Inferior parietal cortex (tissue), 1 donor: ENCODE measurements at regions not wholly inside any gene's neighbourhood (a gene's known extent, or its start where the extent isn't known, plus 50 kb on each side); places are given as distances from the start of the nearest gene placed in this dataset.
A peak's percentile ranks its signal among the peaks of the same experiment; 100 is the strongest.
"Not testable (repeated sequence)": the region's sequence is repeated elsewhere in the genome, so short reads cannot be mapped to it uniquely, and the experiment has no call there.

Source experiments
- DNase-seq: peaks from one replicate; pipeline ENCODE4 v3.0.0-alpha.2; 2016; ENCODE audit errors: extremely low spot score

DNA sequence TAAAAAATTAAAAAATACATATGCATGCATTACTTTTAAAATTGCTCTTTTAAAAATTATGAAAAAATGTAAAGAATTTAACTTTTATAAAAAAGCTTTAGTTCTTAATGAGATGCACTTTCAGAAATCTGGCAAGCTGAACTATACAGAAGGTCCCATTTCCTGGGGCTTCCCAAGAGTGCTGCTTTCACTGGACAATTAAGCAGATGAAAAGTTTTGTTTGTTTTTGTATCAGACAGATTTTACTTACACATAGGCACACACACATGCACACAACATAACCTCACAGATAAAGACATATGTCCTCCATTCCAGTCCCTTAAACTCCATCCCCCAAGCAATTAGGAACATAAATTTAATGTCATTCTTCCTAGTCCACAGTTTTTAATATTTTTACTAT lies 402.3 kb upstream of the ASIC2 start:
- DNase-seq: no peak

- no peak for DNase-seq
Observed at GRCh38 chr17:33696102-33696501, 403.0 kb upstream of the ASIC2 start.

- DNase-seq: no peak
Observed at GRCh38 chr17:33697557-33697956, 404.5 kb upstream of the ASIC2 start.

GRCh38 chr17:33701910-33702309 lies 408.8 kb upstream of the ASIC2 start:
- DNase-seq: no peak

DNA sequence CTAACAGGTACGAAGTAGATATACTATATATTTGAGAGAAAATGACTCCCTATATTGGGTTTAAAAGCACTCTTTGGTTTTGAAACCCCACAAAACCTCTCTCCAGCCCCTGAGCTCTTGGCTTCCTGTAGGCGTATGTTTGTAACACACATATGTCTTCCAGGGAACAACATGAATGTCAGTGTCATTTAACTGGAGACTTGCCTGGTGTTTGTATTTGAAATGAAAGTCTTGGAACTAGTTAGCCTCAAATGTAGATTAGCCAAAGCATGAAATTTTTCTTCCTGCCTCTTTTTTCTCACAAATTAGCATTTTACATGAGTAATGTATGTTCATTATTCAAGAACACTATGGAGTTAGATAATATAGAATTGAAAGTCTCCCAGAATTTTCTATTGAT lies 411.8 kb upstream of the ASIC2 start:
- DNase-seq: no peak

DNA sequence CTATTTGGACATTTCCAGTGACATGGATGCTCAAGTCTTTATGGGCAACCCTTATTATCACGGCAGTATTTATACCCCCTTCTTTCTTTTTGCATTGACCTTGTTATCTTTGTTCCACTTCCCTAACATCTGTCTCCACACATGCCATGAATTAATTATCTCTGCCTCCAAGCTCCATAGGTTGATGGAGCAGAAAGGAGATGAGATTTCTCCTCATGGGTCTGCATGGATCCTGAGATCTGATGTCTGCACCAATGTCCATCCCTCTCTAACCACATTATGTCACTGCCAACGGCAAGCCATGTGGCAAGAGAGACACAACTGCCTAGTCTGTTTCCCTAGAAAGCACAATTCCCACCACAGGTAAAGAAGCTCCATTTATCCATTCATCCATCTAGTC lies 416.8 kb upstream of the ASIC2 start:
- no peak for DNase-seq

GRCh38 chr17:33712120-33712519 lies 419.0 kb upstream of the ASIC2 start:
- no peak for DNase-seq

DNA sequence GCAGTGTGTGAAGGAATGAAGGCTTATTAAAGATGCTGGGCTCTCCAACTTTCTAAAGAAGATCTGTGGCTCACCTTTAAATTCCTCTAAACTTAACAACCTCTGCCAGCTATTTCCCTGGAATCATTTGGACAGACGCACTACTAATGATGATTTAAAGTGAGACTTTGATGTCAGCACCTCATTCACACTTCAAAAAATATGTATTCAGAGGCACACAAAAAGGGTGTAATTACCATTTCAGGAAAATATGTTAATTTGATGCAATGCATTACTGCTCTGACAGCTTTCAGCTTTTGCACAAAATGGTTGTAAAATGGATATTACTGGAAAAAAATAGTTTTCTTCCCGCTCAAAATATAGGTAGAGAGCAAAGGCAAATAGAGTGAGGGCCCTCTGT lies 423.9 kb upstream of the ASIC2 start:
- DNase-seq: no peak

GRCh38 chr17:33723736-33724135 lies 430.6 kb upstream of the ASIC2 start:
- DNase-seq: not testable (repeated sequence)

DNA sequence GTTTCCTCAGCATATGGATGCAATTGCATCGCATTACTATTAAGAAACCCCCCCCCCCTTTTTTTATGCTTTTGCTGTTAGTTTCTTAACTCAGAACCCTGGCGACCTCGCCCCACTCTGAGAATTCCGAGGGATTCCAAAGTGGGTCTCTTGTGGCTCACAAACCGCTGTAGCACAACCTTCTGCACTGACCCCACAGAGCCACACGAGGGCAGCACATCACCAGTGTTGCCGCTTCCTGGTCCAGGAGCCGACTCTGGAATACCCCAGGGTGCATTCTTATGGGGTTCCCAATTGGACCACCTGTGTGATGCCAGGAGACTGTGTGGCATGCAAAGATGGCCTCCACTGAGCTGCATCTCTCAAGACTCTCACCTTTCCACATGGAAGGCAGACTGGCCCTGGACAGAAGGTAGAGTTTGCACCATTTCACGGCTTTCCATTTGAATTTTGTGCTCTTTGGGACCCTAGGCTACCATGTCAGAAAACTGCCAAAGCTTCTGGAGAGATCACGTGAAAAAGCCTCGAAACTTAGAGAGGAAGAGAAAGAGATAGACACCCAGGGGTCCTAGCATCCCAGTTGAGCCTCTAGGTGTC lies 432.7 kb upstream of the ASIC2 start:
- DNase-seq: peak; percentile 7

- DNase-seq: no peak
Observed at GRCh38 chr17:33730131-33730530, 437.0 kb upstream of the ASIC2 start.

GRCh38 chr17:33732116-33732515 lies 439.0 kb upstream of the ASIC2 start:
- DNase-seq: no peak

DNA sequence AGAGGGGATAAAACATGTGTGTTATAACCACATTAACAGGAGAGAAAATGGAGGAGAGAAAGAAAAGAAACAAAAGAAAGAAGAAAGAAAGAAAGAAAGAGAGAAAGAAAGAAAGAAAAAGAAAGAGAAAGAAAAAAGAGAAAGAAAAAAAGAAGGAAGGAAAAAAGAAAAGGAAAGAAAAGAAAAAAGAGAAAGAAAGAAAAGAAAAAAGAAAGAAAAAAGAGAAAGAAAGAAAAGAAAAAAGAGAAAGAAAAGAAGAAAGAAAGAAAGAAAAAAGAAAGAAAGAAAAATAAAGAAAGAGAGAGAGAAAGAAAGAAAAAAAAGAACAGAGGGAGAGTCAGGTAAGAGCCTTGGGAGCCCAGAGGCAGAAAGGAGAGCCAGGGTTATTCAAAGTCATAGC lies 446.6 kb upstream of the ASIC2 start:
- DNase-seq: no peak

GRCh38 chr17:33745047-33745760 lies 452.1 kb upstream of the ASIC2 start:
- no peak for DNase-seq

- DNase-seq: no peak
Observed at GRCh38 chr17:33749171-33749570, 456.1 kb upstream of the ASIC2 start.

- DNase-seq: peak; percentile 87
Observed at GRCh38 chr17:33750943-33751701, 458.0 kb upstream of the ASIC2 start.

DNA sequence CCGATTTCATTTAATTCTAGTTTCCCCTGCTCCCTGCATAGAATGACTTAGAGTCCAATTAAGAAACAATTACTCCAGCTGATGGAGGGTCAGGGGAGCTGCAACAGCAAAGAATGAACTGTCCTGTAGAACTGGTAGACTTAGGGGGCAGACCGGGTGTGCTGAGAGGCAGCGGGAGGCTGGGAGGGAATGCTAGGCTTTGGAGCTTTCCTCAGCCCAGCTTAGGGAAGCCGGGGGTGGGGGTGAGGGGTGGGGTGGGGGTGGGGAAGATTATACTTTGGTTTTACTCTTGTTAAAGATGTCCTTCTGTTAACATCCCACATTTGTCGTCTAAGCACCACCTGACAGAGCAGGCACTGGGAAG lies 458.6 kb upstream of the ASIC2 start:
- no peak for DNase-seq

DNA sequence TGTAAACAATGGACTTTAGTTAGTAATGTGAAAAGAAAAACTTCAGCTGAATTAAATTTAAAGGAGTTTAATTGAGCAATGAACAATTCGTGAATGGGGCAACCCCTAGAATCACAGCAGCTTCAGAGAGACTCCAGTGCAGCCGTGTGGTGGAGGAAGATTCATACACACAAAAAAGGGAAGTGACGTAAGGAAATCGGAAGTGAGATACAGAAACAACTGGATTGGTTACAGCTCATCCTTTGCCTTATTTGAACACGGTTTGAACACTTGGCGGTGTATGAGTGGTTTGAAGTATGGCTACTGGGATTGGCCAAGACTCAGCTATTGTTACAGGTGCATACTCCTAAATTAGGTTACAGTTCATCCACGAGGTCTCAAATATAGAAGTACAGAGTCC lies 460.4 kb upstream of the ASIC2 start:
- DNase-seq: no peak

- no peak for DNase-seq
Observed at GRCh38 chr17:33756021-33756420, 462.9 kb upstream of the ASIC2 start.

DNA sequence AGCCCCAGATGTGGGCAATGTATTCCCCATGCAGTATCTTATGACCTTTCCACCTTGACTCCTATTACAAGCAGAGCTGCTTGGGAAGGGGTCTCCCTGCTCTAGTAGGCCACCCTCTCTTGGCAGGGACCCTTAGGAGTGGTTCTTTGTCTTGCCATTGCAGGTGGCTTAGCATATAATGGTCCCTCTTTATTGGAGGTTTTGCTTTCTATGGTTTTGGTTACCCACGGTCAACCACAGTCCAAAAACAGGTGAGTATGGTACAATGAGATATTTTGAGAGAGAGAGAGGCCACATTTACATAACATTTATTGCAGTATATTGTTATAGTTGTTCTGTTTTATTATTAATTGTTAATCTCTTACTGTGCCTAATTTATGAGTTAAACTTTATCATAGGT lies 472.8 kb upstream of the ASIC2 start:
- no peak for DNase-seq

GRCh38 chr17:33766721-33767120 lies 473.6 kb upstream of the ASIC2 start:
- no peak for DNase-seq

DNA sequence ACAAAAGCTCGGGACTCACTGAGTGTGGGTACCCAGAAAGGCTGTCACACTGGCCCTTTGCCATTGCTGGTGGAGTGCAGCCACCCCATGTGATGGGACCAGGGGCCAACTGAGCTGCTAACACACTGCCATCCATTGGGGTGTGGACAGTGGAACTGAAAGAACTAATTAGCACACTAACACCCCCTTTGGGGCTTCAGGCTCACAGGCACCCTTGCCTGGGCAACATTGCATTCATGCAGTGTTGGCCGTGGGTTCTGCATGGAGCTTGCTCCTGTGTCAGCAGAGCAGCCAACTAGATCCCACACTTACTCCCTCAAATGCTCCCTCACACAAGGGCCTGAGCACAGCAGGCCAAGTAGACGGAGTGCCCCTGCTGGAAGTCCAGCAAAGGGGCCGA lies 476.0 kb upstream of the ASIC2 start:
- DNase-seq: no peak

DNA sequence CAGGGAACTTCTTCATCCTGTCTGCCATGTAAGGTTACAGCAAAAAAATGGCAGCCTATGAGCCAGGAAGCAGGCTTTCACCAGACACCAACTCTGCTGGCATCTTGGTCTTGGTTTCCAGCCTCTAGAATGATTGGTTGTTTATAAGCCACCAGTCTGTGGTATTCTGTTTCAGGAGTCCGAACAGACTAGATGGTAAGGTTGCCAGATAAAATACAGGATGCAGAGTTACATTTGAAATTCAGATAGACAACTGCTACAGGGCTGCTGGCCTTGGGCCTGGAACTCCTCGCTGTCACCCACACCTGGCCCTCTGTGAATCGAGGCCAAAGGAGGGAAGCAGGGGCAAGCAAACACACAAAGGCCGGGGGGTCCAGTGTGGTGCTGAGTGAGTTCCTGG lies 478.8 kb upstream of the CCL2 start:
- DNase-seq: no peak
